A673 (cell line): ENCODE measurements at regions not wholly inside any gene's neighbourhood (a gene's known extent, or its start where the extent isn't known, plus 50 kb on each side); places are given as distances from the start of the nearest gene placed in this dataset.

Experiments used
- BruUV-seq: library from RNA; stranded (reverse); fragments of 400-500 nt; replicated peaks from 2 replicates; lab custom pipeline; 2021; lab: Mats Ljungman, UMichigan
- CTCF ChIA-PET: fragments of 300-600 bp; sonication (Branson Sonifier 250); formaldehyde crosslinking; loops from one replicate; lab custom pipeline; 2022; ENCODE audit warnings: antibody characterized with exemption; lab: Charles Lee
- POLR2A ChIA-PET: fragments of 300-600 bp; sonication (Branson Sonifier 250); formaldehyde crosslinking; loops from one replicate; lab custom pipeline; 2022; ENCODE audit warnings: antibody characterized with exemption; ENCODE audit not compliant: low non-redundant PET; lab: Charles Lee
- DNase-seq: peaks from one replicate; pipeline ENCODE4 v3.0.0-alpha.2; 2015; ENCODE audit warnings: low spot score
- H3K27ac ChIP-seq: fragments of 200-600 bp; sonication (generic); 2 replicates; pipeline ENCODE4 v1.5.1; 2016; ENCODE audit warnings: mixed run types, low read depth, mild to moderate bottlenecking, mixed read lengths, antibody characterized with exemption, low read length; ENCODE audit not compliant: poor library complexity, severe bottlenecking
- H3K27me3 ChIP-seq: fragments of 200-600 bp; sonication (generic); replicated peaks from 2 replicates; pipeline ENCODE4 v1.6.1; 2017; ENCODE audit warnings: mixed run types, low read depth, mild to moderate bottlenecking, mixed read lengths, antibody characterized with exemption, low read length; ENCODE audit not compliant: insufficient read depth, poor library complexity
- H3K36me3 ChIP-seq: fragments of 200-600 bp; sonication (generic); 2 replicates; pipeline ENCODE4 v1.6.1; 2016; ENCODE audit warnings: mixed run types, mild to moderate bottlenecking, mixed read lengths, antibody characterized with exemption, low read length; ENCODE audit not compliant: insufficient read depth, poor library complexity, severe bottlenecking
- H3K4me1 ChIP-seq: fragments of 200-600 bp; sonication (generic); 2 replicates; pipeline ENCODE4 v1.6.1; 2017; ENCODE audit warnings: mixed run types, mild to moderate bottlenecking, mixed read lengths, antibody characterized with exemption, low read length; ENCODE audit not compliant: insufficient read depth, poor library complexity, severe bottlenecking
- H3K4me3 ChIP-seq: fragments of 200-600 bp; sonication (generic); 2 replicates; pipeline ENCODE4 v1.5.1; 2016; ENCODE audit warnings: low read depth, mixed run types, mild to moderate bottlenecking, mixed read lengths, low read length; ENCODE audit not compliant: poor library complexity, severe bottlenecking
- H3K9me3 ChIP-seq: fragments of 200-600 bp; sonication (generic); 2 replicates; pipeline ENCODE4 v1.6.1; 2016; ENCODE audit warnings: mixed run types, low read depth, mild to moderate bottlenecking, mixed read lengths, antibody characterized with exemption, low read length; ENCODE audit not compliant: poor library complexity, severe bottlenecking
- CTCF ChIP-seq: fragments of 300-800, 200-600 bp; sonication (generic); conservative IDR thresholded peaks from 2 replicates; pipeline ENCODE4 v1.5.1; 2017; ENCODE audit warnings: low read depth, mild to moderate bottlenecking, antibody characterized with exemption, low read length, moderate library complexity, mixed read lengths
- EZH2 ChIP-seq: fragments of 200-600 bp; sonication (generic); IDR thresholded peaks from 2 replicates; pipeline ENCODE4 v1.6.1; 2017; ENCODE audit warnings: borderline replicate concordance, low read depth, mild to moderate bottlenecking, mixed read lengths, antibody characterized with exemption, low read length; ENCODE audit not compliant: poor library complexity, severe bottlenecking
- intact Hi-C: fragments of 100-400 bp; cut with micrococcal nuclease; formaldehyde crosslinking; loops from one replicate; pipeline ENCODE4 v1.10.0; 2022; ENCODE audit not compliant: unreplicated experiment

GRCh38 chr6:170475118-170475517, 78.0 kb downstream of the PSMB1 start:
- intact Hi-C loops = no loop called here
- no peak overlapping the region for H3K27ac ChIP-seq
- ChIA-PET CTCF (no interaction called here), POLR2A (no interaction called here)
- H3K27me3 ChIP-seq = no peaks in the 10 kb centered on the region
- TF ChIP-seq CTCF = no peak
- TF ChIP-seq EZH2 = no peak
- no peaks in the 10 kb centered on the region for H3K4me1 ChIP-seq
- no TSS peak for BruUV-seq
- no peaks in the 10 kb centered on the region for H3K36me3 ChIP-seq
- no peak for DNase-seq
- H3K9me3 ChIP-seq = no peaks in the 10 kb centered on the region
- no peak overlapping the region for H3K4me3 ChIP-seq

- H3K4me3 ChIP-seq = no peak overlapping the region
These were observed 79.3 kb downstream of the PSMB1 start for GRCh38 chr6:170473801-170474200.

GRCh38 chr6:170473301-170473717, 79.8 kb downstream of the PSMB1 start:
- Histone ChIP-seq H3K27ac (no peak overlapping the region), H3K4me1 (no peaks in the 10 kb centered on the region), H3K9me3 (peaks cover 2% of the 10 kb centered on the region), H3K36me3 (no peaks in the 10 kb centered on the region), H3K27me3 (no peaks in the 10 kb centered on the region), H3K4me3 (no peak overlapping the region)
- CTCF ChIA-PET = no interaction called here
- DNase-seq = no peak
- TF ChIP-seq CTCF = no peak
- no peak for TF ChIP-seq EZH2
- intact Hi-C loops = no loop called here
- no TSS peak for BruUV-seq
- POLR2A ChIA-PET = no interaction called here

More at GRCh38 chr6:170473801-170474200, 79.3 kb downstream of the PSMB1 start:
- no peaks in the 10 kb centered on the region for H3K9me3 ChIP-seq
- no TSS peak for BruUV-seq
- intact Hi-C loops = no loop called here
- DNase-seq = no peak
- H3K4me1 ChIP-seq = no peaks in the 10 kb centered on the region
- H3K36me3 ChIP-seq = no peaks in the 10 kb centered on the region
- ChIA-PET POLR2A (no interaction called here), CTCF (no interaction called here)
- TF ChIP-seq EZH2 (no peak), CTCF (no peak)
- no peaks in the 10 kb centered on the region for H3K27me3 ChIP-seq
- H3K27ac ChIP-seq = no peak overlapping the region
